Activated T-helper 1 cell treated with anti-CD3 and anti-CD28 coated beads, Interleukin-2, amount 50 U/mL, for 16 hours (primary cell): ENCODE measurements at regions not wholly inside any gene's neighbourhood (a gene's known extent, or its start where the extent isn't known, plus 50 kb on each side); places are given as distances from the start of the nearest gene placed in this dataset.
"Not testable (repeated sequence)": the region's sequence is repeated elsewhere in the genome, so short reads cannot be mapped to it uniquely, and the experiment has no call there.

Experiments used
- DNase-seq, 2 donors: peaks; one replicate each; pipeline ENCODE4 v3.0.0-alpha.2; 2020; ENCODE audit warnings: low read depth in 1 of 2, low spot score in 1 of 2

DNA sequence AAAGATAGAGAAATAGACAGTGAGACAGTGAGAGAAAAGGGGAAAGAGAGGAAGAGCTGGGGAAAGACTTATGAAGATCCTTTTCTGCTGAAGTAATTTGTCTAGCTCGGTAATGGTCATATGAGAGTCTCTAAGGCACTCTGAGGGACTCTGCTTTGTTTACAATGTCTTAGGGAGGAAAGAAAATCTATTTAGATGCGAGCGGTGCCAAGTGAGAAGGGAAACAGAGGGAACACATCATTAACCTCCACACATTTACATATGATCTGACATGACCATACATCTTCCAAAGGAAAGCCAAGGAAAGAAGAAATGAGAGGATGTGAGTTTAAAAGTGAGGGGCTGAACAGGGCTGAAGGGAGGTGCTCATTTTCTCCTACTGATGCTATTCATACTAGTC is 862.3 kb upstream of the CITED2 start:
- no peak for DNase-seq

GRCh38 chr6:140230282-140230681 is 855.8 kb upstream of the CITED2 start:
- no peak for DNase-seq

DNA sequence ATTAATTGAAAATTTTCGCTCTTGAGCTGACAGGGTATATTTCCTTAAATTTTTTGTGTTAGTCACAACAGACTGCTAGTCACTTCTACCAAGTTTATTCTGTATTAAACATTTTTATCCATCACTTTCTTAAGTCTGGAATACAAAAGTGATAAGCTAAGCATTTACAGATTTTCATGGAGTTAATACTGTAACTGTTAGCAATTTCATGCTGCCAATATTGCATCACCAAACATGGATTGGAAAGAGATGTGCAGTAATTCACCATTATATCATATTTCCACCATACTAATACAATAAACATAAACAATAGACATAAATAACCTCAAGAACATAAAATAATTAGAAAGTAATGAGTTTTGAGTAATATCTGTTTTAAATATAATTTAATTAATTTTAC is 854.0 kb upstream of the CITED2 start:
- DNase-seq: no peak

DNA sequence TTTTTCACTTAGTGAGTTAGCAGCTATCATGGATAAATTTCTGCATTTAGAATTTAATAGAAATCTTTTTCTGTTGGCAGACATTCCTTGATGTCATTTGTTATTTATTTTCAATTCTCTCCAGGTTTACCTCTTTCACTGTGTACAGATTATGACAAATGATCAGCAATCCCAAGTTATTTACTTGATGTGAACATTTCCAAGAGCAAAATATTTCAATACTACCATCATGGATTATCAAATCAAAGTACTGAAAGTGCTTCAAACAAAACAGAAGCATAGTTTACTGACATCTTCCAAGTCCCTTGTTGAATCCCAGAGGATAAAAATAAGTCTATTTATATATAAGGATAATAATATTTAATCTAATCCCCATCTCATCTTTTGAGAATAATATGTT is 852.2 kb upstream of the CITED2 start:
- DNase-seq: no peak

DNA sequence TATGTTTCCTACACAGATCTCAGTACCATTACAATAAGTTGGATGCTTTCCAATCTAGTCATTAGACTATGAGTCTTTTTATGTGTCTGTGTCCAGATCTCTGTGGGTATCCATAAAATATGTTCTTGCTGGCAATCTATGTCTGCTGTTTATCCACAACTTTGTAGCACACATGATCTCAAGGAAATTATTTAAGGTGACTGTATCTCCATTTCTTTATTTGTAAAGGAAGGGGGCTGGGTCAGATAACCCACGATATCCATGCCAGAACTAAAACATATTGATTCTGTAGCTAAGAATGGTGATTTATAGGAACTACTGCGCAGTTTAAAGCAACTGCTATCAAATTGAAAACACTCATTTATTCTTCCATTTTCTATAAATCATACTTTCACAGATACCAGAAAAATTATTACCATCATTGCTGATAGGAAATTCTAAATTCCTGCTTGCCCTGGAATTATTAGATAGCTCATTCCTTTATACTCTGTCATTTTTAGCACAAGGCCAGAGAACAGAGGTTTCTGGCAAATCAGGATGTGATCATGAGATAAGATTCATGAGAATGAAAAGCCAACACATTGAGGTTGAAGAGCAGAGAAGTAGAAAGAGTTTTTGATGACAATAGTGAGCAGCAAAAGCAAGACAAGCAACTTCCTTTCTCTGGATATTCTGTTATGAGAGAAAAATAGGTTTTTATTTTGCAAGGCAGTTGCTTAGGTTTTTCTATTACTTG is 851.4 kb upstream of the CITED2 start:
- no peak for DNase-seq

- no peak for DNase-seq
These were observed 842.8 kb upstream of the CITED2 start for GRCh38 chr6:140217283-140217682.

- no peak for DNase-seq
These were observed 835.3 kb upstream of the CITED2 start for GRCh38 chr6:140209775-140210174.

DNA sequence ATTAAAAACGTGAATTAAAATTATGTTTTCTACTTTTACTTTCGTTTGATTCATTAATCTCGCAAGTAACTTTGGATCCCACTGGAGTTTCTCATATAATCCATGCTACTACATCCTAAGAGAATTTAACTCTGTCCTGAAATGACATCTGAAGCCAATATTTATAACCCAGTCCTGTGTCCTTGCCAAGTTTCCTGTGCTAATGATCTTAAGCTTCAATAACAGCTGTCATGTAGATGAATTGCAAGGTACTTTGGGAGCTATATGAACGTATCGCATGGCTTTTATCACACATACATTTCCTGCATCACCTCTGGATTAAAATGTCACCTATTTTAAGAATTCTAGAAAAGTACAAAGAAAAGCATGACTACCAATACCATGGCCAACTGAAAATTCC is 833.8 kb upstream of the CITED2 start:
- no peak for DNase-seq

GRCh38 chr6:140205795-140206593 is 831.5 kb upstream of the CITED2 start:
- DNase-seq: no peak

GRCh38 chr6:140204154-140204553 is 829.7 kb upstream of the CITED2 start:
- DNase-seq: no peak

DNA sequence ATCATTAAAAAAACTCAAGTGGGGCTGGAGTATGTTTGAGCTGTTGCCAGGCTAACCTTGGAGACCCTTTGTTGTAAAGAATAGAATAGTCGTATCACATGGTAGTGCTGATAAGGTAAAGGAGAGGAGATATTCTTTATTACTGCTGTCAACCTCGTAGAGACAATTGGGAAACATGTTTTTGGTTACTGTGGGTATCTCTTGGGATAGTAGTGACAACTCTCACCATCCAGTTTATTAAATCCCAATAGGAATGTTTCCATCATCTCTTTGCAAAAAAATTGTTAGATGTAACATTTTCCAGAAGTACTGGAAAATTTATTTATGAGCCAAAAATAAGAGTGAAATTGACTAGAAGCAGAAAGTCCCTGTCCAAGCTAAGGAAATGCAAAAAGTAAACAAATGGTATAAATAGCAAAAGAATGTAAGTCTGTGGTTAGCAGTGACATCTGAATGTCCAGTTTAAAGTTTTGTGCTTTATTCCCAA is 829.3 kb upstream of the CITED2 start:
- DNase-seq: no peak

DNA sequence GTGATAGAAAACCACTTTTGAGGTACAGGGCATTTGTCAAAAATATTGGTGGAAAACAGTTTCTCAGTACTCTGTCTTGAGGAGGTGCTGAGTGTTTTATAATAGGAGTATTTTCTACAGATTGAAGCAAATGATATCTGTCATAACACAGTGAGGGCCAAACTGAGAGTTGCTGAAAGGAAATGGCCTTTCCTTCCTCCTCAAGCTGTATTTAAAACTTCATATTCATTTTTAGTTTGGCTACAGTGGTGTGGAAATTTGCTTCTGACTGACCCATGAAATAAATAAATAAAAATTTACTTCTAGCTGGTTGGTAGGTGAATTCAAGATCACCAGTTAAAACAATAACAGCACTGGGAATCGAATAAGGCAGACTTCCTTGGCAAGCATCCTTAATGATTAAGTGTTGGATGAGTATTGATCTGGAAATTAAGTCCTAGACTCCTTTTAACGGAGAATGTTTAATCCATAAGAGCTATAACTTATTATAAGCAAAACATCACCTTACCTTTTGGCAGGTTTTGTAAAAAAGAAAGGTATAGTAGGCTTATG is 828.6 kb upstream of the CITED2 start:
- DNase-seq: no peak

GRCh38 chr6:140201787-140202458 is 827.5 kb upstream of the CITED2 start:
- DNase-seq: no peak

DNA sequence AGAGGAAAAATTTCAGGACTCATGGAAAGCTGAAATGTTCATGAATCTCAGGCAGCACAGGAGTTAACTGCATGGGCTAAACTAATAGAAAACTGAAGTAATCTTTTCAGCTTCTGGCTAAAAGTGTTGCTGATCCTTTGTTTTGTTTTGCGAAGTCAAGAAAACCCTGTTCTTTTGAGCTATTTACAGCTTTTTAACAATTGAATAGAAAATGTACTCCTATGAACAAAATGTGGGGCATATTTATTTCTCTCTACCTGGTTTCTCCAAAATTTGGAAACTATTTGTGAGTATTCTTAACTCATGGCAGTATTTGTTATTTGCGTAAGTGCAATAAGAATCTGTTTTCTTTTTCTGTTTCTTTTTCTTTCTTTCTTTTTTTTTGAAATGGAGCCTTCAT is 818.8 kb upstream of the CITED2 start:
- DNase-seq: no peak

DNA sequence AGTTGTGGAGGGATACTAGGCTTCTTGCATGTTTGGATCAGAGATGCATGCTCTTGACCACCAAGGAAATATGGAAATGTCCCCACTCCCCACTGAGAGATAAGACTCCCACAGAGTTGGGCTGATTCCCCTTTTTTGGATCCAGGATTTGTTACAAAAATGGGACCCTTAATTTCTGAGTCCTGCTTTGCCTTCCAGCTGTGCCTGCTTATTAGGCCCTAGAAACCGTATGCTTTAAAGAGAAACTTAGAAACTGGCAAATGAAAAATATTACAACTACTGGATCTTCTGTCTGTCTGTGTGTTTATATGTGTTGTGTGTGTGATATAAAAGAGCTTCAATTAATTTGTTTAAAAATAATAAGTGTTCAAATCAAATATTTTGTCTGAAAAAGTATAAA is 817.6 kb upstream of the CITED2 start:
- DNase-seq: no peak

DNA sequence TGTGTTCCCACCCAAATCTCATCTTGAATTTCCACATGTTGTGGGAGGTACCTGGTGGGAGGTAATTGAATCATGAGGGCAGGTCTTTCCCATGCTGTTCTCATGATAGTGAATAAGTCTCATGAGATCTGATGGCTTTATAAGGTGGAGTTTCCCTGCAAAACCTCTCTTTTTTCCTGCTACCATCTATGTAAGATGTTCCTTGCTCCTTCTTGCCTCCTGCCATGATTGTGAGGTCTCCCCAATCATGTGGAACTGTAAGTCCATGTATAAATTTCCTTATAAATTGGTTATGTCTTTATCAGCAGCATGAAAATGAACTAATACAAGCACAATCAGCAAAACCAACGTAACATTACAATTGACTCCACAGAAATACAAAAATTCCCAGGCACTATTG is 814.8 kb upstream of the CITED2 start:
- DNase-seq: not testable (repeated sequence)

GRCh38 chr6:140185991-140186390 is 811.5 kb upstream of the CITED2 start:
- DNase-seq: no peak

DNA sequence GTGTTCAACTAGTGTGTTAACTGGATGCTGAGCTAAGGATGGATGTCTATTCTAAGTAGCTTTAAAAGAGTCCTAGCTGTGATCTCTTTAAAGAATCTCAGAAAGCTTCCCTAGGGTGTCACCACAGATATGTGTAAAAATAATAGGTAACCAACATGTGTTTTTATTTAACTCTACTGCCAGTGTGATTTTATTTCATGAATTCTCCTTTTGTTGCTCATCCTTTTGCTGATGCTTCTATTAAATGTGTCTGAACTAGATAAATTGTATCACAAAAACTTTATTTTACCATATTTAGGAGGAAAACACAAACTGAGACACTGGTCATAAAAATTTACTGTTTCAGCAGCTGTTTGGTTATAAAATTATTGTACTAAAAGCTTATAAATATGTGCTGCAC is 809.4 kb upstream of the CITED2 start:
- no peak for DNase-seq

DNA sequence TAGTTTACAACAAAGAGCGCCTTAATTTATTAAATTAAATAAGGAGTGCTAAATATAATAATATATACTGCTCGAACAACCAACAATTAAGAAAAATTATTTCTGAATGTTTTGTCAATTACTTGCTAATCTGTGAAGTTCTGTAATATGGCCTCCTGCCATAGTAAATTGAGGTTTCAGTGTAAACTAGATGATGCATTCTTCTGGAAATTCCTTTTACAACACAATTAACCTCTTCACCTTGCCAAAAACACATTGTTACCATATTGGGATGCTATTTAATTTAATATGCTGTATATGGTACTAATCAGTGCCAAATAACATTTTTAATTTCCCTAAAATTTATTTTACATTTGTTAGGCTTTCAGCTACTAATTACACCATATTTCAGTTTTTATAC is 808.4 kb upstream of the CITED2 start:
- DNase-seq: no peak

- no peak for DNase-seq
These were observed 807.4 kb upstream of the CITED2 start for GRCh38 chr6:140181876-140182275.

DNA sequence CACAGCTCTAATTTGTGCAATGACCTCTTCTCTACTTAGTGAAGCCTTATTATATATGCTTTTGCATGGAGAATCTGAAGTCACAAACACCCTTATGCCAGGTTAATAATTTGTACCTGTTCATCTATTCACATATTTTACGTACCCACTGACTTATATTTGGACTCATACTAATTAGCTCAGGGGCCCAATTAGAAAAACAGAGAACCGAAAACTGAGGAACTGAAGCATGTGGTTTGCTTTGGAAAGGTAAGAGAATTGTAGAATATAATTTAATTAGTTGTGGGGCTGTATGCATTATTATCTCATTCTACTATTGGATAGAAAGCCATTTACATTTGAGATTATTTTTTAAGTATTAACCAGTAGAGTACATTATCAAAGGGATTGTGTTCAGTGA is 805.9 kb upstream of the CITED2 start:
- no peak for DNase-seq

- no peak for DNase-seq
These were observed 804.5 kb upstream of the CITED2 start for GRCh38 chr6:140178935-140179334.
